Activated CD8-positive, alpha-beta memory T cell treated with anti-CD3 and anti-CD28 coated beads, Interleukin-2, amount 50 U/mL, for 48 hours (primary cell): ENCODE measurements at regions not wholly inside any gene's neighbourhood (a gene's known extent, or its start where the extent isn't known, plus 50 kb on each side); places are given as distances from the start of the nearest gene placed in this dataset.

Experiments
- DNase-seq: peaks from one replicate; pipeline ENCODE4 v3.0.0-alpha.2; 2020

GRCh38 chr5:4137781-4138180 is 542.1 kb downstream of the IRX1 start:
- DNase-seq = no peak

DNA sequence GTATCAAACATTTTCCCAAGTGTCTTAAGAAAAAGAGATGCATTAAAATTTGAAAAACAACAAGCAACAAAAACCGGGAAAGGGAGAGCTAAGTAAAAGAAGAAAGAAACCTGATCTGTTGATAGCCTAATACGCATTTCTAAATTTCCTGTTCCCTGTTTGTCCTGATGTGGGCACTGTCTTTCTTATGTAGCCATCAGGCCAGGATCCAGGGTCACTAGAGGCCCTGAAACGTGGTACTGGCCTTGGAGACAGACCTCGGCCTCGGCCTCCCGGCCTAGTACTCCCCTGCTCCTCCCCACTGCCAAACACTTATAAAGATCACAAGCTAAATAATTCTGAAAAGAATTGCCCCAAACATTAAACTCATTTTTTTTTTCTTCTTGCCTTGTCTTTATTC is 547.2 kb downstream of the IRX1 start:
- no peak for DNase-seq

DNA sequence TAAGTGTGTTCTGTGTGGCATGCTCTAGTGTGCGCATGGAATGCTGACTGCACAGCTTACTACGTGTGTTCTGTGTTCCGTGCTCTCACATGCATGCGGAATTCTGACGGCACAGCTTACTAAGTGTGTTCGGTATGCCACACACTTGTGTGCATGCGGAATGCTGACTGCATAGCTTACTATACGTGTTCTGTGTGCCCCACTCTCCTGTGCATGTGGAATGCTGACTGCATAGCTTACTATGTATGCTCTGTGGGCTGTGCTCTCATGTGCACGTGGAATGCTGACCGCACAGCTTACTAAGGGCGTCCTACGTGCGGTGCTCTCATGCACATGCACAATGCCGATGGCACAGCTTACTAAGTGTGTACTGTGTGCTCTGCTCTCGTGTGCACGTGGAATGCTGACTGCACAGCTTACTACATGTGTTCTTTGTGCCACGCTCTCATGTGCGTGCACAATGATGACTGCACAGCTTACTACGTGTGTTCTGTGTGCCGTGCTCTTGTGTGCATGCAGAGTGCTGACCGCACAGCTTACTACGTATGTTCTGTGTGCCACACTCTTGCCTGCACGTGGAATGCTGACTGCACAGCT is 548.9 kb downstream of the IRX1 start:
- no peak for DNase-seq

DNA sequence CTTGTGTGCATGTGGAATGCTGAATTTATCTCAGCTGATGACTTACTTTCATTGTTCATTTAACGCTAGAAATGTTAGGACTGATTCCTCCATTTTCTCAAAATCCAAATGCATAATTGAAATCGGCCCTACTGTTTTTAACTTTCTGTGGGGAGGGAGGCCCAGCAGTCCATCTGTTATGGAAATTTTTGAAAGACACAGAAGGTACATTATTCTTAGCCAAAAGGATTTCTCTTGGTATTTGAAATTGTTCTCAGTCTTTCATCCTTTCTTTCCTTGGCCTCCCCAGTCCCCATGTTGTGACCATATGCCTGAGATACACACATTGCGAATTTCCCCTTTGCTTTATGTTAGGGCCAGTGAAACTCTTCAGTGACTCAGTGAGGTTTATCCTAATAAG is 549.9 kb downstream of the IRX1 start:
- DNase-seq = no peak

- DNase-seq = no peak
Measured at GRCh38 chr5:4148009-4148408, 552.4 kb downstream of the IRX1 start.

- no peak for DNase-seq
Measured at GRCh38 chr5:4150067-4150466, 554.4 kb downstream of the IRX1 start.

- no peak for DNase-seq
Measured at GRCh38 chr5:4156153-4156552, 560.5 kb downstream of the IRX1 start.

GRCh38 chr5:4156889-4157288 is 561.3 kb downstream of the IRX1 start:
- DNase-seq = no peak

GRCh38 chr5:4158750-4159447 is 563.3 kb downstream of the IRX1 start:
- no peak for DNase-seq

DNA sequence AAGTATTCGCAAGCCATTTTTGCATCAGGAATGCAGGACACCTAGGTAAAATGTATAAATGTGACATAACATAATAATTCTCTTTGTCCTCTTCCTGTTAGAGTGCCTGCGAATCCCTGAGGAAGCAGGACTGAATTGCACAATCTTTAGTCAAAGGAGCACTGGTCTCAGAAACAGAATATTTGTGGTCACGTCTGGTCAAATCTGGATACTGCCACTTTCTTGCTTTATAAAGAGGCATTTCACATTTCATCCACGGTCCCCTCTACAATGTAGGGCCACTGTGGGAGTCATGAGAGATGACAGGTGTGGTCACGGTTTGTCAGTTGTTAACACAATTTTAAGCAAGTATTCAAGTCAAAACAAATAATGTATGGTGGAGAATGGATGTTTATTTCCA is 564.0 kb downstream of the IRX1 start:
- DNase-seq = no peak

DNA sequence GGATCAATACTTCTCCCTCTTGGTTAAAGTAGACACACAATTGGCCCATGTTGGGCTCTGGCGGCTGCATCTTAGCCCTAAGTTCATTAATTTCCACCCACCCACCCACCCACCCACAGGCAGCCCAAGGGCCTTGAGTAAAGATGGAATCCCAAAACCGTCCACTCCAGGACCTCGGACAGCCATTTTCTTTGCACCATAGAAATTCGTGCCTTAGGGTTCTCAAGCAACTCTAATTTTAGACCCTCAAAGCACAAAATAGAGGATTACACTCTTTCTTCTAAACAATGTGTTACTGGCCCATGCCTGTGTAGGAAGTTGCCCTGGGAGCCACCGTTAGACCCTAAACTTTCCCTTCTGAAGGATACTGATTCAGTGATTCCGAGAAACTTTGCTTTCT is 568.5 kb downstream of the IRX1 start:
- DNase-seq = no peak

- no peak for DNase-seq
Measured at GRCh38 chr5:4180703-4181102, 585.1 kb downstream of the IRX1 start.

GRCh38 chr5:4182144-4182543 is 586.5 kb downstream of the IRX1 start:
- DNase-seq = no peak

DNA sequence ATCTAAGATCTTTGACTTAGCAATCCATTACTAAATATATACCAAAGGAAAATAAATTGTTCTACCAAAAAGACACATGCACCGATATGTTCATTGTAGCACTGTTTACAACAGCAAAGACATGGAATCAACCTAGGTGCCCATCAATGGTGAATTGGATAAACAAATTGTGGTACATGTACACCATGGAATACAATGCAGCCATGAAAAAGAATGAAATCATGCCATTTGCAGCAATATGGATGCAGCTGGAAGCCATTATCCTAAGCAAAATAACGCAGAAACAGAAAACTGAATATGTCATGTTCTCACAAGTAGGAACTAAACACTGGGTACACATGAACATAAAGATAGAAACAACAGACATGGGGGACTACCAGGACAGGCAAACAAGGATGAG is 589.5 kb downstream of the IRX1 start:
- no peak for DNase-seq

- DNase-seq = no peak
Measured at GRCh38 chr5:4188704-4189103, 593.1 kb downstream of the IRX1 start.

- DNase-seq = no peak
Measured at GRCh38 chr5:4189317-4189716, 593.7 kb downstream of the IRX1 start.

DNA sequence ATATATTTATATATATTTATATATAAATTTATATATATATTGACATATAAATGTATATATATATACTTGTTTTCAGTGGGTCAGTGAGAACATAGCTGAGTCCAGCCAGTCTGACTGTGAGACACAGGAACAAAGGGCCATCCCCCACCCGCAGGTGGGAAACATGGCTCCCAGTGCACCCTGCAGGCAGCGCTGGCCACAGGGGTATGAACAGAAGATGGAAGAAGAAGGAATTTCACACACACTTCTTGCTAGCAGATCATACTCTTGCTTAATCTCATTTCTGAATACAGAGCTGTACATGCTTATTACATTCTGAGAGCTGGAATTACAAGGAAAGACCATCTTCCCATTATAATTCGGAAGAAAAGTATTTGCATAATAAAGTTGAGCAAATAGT is 595.4 kb downstream of the IRX1 start:
- DNase-seq = no peak

DNA sequence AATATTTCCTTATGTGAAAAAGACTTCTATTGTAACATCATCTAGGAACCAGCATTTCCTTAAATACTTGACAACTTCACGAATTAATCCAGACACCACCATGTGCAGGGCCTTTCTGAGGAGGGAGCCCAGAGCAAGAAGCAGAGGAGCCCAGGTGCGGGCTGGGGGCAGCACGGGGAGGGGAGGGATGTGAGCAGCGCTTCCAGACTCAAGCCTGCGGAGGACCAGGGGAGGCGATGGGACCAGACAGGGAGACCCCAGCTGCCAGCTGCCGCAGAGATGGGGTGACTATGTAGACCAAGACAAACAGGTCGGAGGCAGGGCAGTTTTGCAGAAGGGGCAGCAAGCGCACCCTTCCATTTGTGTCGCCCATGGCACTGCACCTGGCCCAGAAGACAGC is 596.1 kb downstream of the IRX1 start:
- DNase-seq = no peak

DNA sequence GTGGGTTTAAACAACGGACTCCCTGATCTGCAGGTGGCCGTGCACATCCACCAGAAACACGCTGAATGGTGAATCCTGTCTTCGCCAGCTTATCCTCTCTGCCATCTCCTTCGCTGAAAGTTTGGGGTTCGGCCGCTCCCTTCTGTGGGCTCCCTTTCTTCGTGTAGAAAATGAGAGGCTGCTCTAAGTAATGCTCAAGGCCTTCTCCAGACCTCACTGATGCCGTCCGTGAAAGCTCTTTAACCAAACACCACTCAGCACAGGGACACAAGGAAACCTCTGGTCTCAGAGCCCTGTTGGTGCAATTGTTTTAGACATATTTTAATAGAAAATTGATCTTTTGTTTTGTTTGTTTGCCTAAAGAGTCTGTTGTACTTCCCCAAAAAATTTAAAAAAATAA is 596.5 kb downstream of the IRX1 start:
- DNase-seq = no peak

GRCh38 chr5:4196744-4197143 is 601.1 kb downstream of the IRX1 start:
- no peak for DNase-seq

GRCh38 chr5:4197151-4197550 is 601.5 kb downstream of the IRX1 start:
- no peak for DNase-seq

- no peak for DNase-seq
Measured at GRCh38 chr5:4198461-4198860, 602.8 kb downstream of the IRX1 start.

DNA sequence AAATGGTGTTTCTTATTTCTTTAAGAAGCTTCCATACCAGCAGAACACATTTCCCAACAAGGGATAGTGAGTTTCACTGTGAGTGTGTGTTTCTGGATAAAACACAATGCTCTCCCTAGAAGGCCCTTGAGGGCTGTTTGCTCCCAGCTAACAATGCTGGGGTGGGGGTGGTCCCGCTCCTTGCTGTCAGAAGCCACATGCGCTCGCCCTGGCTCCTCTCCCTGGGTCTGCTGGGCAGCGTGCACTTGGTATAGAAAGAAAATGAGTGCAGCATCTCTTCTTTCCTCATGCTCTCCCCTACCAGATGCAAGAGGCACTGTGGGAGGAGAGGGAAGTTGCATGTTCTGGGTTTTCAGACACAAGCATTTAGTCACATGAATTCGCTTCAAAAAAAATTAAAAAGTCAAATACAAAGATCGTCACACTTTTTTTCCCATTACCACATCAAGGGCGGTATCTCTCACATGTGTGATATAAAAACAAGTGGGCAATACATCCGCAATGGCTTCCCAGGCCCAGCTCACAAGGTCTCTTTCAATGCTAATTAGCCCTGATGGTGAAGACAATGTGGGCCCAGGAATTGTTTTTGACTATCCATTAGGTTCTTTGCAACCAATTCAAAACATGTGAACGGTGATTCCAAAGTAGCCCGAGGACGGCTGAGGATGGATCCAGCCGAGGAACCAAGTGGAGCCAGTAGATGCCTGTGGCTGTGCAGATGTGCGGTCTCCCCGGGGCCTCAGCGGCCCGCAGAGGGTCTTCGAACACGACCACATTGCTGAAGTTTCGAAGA is 603.6 kb downstream of the IRX1 start:
- DNase-seq = no peak

DNA sequence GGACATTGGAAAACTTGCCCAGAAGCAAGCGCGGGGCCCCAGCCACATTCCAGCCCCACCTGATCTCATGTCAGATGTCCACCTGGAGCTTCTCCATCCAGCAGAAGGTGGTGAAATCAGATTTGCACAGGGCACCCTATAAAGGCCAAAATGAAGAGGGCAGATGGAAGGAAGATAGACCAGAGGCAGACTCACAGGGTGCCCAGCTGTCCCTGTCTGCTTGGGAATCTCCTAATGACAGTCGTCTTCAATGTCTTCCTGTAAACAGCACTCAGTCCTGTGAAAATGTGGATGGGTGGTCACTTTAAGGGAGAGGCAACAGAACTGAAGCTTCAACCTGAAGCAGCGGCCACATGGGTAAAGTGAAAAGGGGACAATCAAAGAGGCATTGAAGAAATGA is 607.5 kb downstream of the IRX1 start:
- no peak for DNase-seq
